ENCODE measurements at regions not wholly inside any gene's neighbourhood (a gene's known extent, or its start where the extent isn't known, plus 50 kb on each side); places are given as distances from the start of the nearest gene placed in this dataset.
"Not testable (repeated sequence)": the region's sequence is repeated elsewhere in the genome, so short reads cannot be mapped to it uniquely, and the experiment has no call there.

DNA sequence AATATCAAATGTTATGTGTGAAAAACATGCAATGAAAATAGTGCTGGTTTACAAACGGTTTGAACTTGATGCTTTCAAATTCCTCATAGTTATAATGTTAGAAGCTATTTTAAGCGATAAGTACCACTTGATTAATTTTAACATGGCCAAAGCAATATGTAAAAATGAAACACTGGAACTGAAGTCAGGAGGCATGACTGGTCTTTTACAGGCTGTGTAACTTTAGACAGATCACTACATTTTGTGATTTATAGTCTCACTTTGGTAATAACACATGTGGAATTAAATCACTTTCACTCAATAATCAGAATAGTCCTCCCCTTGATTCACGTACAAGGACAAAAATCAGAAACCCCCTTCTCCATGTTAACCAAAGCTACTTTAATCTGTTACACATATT, 482.7 kb upstream of the NECTIN3 start:
- no peak overlapping the region for H3K27ac ChIP-seq
- no peaks in the 10 kb centered on the region for H3K36me3 ChIP-seq
- no peaks in the 10 kb centered on the region for H3K4me1 ChIP-seq (replicated peaks)
- DNase-seq (ENCODE audit: low read depth in 1 of 2, low spot score in 2 of 2): no peak
- no peaks in the 10 kb centered on the region for H3K9me3 ChIP-seq (replicated peaks)
- H3K27me3 ChIP-seq (replicated peaks): no peaks in the 10 kb centered on the region
- no peak overlapping the region for H3K4me3 ChIP-seq

DNA sequence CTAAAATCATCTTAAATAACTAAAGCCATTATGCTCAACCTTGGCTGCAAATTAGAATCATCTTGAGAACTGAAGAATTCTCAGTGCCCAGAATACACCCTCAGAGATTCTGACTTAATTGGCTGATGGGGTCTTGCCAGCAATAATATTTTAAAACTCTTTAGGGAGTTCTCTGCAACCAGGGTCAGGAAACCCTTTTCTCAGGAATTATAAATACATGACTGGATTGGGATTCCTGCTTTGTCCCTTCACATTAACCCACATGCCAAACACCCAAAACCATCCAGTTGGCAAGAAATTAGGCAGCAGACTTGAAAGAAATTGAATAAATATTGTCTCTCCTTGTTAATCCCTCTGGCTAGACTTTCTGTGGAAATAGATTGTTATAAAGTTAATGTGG, 482.3 kb upstream of the NECTIN3 start:
- no peaks in the 10 kb centered on the region for H3K36me3 ChIP-seq
- H3K4me1 ChIP-seq (replicated peaks): no peaks in the 10 kb centered on the region
- H3K4me3 ChIP-seq: no peak overlapping the region
- DNase-seq (ENCODE audit: low read depth in 1 of 2, low spot score in 2 of 2): no peak
- H3K27ac ChIP-seq: no peak overlapping the region
- H3K27me3 ChIP-seq (replicated peaks): no peaks in the 10 kb centered on the region
- no peaks in the 10 kb centered on the region for H3K9me3 ChIP-seq (replicated peaks)

DNA sequence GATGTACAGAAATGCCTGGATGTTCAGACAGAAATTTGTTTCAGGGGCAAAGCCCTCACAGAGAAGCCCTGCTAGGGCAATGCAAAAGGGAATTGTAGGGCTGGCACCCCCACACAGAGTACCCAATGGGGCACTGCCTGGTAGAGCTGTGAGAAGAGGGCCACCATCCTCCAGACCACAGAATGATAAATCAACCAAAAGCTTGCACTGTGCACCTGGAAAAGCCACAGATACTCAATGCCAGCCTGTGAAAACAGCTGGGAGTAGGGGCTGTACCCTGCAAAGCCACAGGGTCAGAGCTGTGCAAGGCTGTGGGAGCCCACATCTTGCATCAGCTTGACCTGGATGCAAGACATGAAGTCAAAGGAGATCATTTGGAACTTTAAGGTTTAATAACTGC, 477.9 kb upstream of the NECTIN3 start:
- Histone ChIP-seq H3K27me3 (replicated peaks) (no peaks in the 10 kb centered on the region), H3K4me3 (no peak overlapping the region), H3K36me3 (no peaks in the 10 kb centered on the region), H3K27ac (no peak overlapping the region), H3K4me1 (replicated peaks) (peaks cover 4% of the 10 kb centered on the region), H3K9me3 (replicated peaks) (0 out of 2 replicates have a peak, but pooled peaks cover 3% of the 10 kb centered on the region)
- DNase-seq (ENCODE audit: low read depth in 1 of 2, low spot score in 2 of 2): no peak

DNA sequence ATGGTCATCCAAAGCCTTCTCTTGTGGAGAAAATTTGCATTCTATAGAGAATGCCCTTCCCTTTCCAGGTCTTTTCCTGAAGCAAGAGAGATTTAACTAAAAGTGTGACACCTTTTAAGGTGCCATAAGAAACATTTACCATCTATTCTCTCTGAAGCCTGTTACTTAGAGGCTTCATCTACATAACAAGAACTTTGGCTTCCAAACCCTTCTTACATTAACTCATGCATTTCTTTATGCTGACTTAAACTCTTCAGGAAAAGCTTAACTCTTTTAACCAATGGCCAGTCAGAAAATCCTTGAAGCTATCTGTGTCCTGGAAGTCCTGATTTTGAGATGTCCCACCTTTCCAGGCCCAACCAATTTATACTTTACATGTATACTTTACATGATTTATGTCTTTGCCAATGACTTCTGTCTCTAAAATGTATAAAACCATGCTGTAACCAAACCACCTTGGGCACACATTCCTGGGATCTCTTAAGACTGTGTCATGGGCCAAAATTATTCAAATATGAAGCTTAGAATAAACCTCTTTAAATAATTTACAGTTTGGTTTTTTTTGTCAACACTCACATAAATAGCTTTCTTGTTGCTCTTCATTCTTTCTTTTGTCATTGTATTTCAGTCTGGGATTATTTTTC, 472.6 kb upstream of the NECTIN3 start:
- peaks cover 18% of the 10 kb centered on the region for H3K4me1 ChIP-seq (replicated peaks)
- H3K4me3 ChIP-seq: no peak overlapping the region
- peak; percentile 47 to 72 for DNase-seq (ENCODE audit: low read depth in 1 of 2, low spot score in 2 of 2)
- no peaks in the 10 kb centered on the region for H3K36me3 ChIP-seq
- H3K27me3 ChIP-seq (replicated peaks): no peaks in the 10 kb centered on the region
- peak overlapping the region; percentile 67 for H3K27ac ChIP-seq
- H3K9me3 ChIP-seq (replicated peaks): 0 out of 2 replicates have a peak, but pooled peaks cover 3% of the 10 kb centered on the region

DNA sequence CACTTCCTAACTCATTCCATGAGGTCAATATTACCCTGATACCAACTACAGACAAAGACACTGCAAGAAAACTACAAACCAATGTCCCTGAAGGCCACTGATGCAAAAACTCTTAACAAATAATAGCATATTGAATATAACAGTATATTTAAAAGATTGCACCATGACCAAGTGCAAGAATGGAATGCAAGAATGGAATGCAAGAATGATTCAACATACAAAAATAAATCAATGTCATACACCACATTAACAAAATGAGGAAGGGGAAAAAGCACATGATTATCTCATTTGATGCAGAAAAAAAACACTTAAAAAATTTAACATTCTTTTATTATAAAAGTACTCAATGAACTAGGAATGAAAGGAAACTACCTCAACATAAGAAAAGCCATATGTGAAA, 463.1 kb upstream of the NECTIN3 start:
- peak in 1 of 2 experiments; percentile 19 for DNase-seq (ENCODE audit: low read depth in 1 of 2, low spot score in 2 of 2)
- Histone ChIP-seq H3K4me3 (no peak overlapping the region), H3K36me3 (no peaks in the 10 kb centered on the region), H3K27ac (no peak overlapping the region), H3K27me3 (replicated peaks) (no peaks in the 10 kb centered on the region), H3K4me1 (replicated peaks) (peaks cover 8% of the 10 kb centered on the region), H3K9me3 (replicated peaks) (no peaks in the 10 kb centered on the region)

DNA sequence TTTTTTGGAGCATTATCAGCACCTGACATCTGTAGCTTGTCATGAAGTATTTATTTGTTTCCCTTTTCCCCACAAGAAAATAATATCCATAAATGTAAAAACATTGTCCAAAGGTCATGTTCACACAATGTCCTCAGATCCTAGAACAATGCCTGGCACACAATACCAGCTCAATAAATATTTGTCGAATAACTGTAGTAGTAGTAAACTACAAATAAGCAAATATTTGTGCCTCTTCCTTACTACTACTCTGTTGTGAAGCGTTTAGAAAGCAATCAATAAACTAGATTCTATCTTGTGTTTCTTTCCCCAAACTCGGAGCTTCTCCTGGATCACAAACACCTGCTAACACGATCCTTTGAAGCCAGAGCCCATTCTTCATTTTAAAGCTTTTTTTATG, 459.6 kb upstream of the NECTIN3 start:
- Histone ChIP-seq H3K36me3 (no peaks in the 10 kb centered on the region), H3K4me3 (no peak overlapping the region), H3K4me1 (replicated peaks) (peaks cover 8% of the 10 kb centered on the region), H3K27ac (no peak overlapping the region), H3K9me3 (replicated peaks) (no peaks in the 10 kb centered on the region), H3K27me3 (replicated peaks) (no peaks in the 10 kb centered on the region)
- DNase-seq (ENCODE audit: low read depth in 1 of 2, low spot score in 2 of 2): no peak

DNA sequence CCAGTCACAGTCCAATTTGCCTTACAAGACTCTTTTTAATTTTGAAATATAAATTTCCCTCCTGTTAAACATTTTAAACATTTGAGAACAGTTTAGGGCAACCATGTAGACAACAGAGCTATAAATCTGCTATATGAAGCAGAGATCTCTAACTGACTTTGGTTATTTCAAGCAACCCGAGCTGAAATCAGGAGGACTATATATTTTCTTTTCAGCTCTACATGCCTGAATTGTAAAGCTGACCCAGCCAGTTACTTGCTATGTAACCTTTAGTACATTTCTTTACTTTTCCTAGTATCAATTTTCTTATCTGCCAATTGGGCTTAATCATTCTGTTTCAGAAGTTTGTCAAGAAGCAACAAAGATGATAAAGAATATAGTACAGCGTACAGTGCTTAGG, 457.4 kb upstream of the NECTIN3 start:
- H3K27ac ChIP-seq: no peak overlapping the region
- no peak overlapping the region for H3K4me3 ChIP-seq
- DNase-seq (ENCODE audit: low read depth in 1 of 2, low spot score in 2 of 2): no peak
- H3K9me3 ChIP-seq (replicated peaks): no peaks in the 10 kb centered on the region
- no peaks in the 10 kb centered on the region for H3K27me3 ChIP-seq (replicated peaks)
- H3K36me3 ChIP-seq: no peaks in the 10 kb centered on the region
- H3K4me1 ChIP-seq (replicated peaks): no peaks in the 10 kb centered on the region

DNA sequence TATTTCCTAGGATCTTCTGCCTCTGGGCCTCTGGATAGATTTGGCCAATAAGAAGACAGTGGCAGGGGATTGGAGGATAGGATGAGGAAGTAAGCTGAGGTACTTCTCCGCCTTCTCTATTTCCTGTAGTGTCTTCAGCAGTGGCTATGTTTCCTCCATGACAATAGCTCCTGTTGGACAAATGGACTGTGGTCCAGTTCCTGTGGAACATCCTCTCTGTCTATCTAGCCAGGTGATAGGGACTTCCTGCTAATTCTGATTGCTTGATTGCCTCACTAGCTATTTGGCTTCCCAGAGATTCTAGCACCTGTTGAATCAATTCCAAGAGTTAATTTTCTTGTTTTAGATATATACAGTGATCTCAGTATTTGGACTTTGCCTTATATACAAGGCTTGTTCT, 456.2 kb upstream of the NECTIN3 start:
- H3K27ac ChIP-seq: no peak overlapping the region
- H3K27me3 ChIP-seq (replicated peaks): no peaks in the 10 kb centered on the region
- no peaks in the 10 kb centered on the region for H3K9me3 ChIP-seq (replicated peaks)
- no peak overlapping the region for H3K4me3 ChIP-seq
- no peaks in the 10 kb centered on the region for H3K36me3 ChIP-seq
- DNase-seq (ENCODE audit: low read depth in 1 of 2, low spot score in 2 of 2): no peak
- H3K4me1 ChIP-seq (replicated peaks): no peaks in the 10 kb centered on the region

DNA sequence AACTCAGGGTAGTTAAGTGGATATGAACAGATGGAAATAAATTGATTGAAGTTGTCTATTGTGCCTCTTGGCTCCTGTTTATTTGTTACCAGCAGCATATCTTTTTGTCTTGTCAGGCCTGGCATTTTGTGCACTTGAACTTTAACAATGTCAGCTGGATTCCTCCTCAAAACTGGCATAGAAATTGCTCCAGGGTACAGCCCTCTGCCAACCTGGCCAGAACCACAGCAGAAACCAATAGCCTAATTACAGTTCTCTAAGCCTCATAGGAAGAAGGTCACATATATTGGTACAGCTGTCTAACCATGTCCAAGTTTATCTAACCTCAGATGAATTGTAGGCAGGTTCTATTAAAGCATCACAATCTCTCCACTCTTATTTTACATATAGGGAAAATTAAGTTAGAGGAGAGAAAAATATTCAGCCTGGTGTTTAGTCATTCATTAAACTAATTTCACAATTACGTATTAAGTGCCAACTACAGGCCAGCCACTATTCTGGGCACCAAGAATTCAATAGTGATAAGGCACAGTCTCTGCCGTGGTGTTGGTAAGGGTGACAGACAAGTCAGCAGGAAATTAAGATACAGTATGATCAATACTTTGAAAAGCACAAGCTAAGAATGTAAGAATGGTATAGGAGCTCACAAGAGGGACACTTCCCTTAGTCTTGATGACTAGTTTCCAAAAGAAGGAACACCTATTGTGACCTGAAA, 452.9 kb upstream of the NECTIN3 start:
- DNase-seq (ENCODE audit: low read depth in 1 of 2, low spot score in 2 of 2): no peak
- no peaks in the 10 kb centered on the region for H3K4me1 ChIP-seq (replicated peaks)
- H3K4me3 ChIP-seq: no peak overlapping the region
- H3K9me3 ChIP-seq (replicated peaks): no peaks in the 10 kb centered on the region
- H3K36me3 ChIP-seq: no peaks in the 10 kb centered on the region
- H3K27ac ChIP-seq: no peak overlapping the region
- no peaks in the 10 kb centered on the region for H3K27me3 ChIP-seq (replicated peaks)

DNA sequence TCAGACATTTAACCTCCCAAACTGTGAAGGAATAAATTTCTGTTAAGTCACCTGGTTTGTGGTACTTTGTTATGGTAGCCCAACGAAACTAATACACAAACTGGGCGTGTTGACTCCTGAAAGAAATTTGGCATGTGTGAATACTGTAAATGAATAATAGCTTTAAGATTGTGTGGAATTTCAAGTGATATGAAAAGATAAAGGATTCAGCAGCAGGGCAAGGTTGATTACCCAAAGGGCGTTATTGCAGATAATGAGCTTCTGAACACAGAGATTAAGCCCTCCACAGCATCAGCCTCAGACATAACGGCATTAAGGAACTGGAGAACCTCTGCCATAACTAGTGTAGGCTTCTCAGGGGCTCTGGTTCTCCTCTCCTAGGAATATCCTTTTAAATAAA, 451.5 kb upstream of the NECTIN3 start:
- Histone ChIP-seq H3K27ac (no peak overlapping the region), H3K27me3 (replicated peaks) (no peaks in the 10 kb centered on the region), H3K9me3 (replicated peaks) (no peaks in the 10 kb centered on the region), H3K36me3 (no peaks in the 10 kb centered on the region), H3K4me1 (replicated peaks) (no peaks in the 10 kb centered on the region), H3K4me3 (no peak overlapping the region)
- no peak for DNase-seq (ENCODE audit: low read depth in 1 of 2, low spot score in 2 of 2)

DNA sequence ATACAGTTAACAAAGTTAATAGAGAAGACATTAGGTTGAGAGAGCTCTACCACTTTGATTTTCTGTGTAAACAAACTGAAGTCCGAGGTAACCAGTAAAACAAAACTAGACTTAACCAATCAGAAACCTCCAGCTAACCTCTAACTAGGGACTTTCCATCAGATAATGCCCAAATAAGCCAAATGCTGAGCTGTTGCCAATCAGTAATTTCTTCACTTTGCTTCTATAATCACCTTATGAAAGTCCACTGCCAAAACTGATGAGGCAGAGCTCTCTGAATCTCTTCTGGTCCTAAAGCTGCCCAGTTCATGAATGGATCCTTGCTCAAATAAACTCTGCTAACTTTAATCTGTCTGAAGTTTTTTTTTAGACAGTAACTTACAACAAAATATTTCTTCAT, 448.0 kb upstream of the NECTIN3 start:
- Histone ChIP-seq H3K27me3 (replicated peaks) (no peaks in the 10 kb centered on the region), H3K4me1 (replicated peaks) (no peaks in the 10 kb centered on the region), H3K27ac (no peak overlapping the region), H3K9me3 (replicated peaks) (no peaks in the 10 kb centered on the region), H3K36me3 (no peaks in the 10 kb centered on the region), H3K4me3 (no peak overlapping the region)
- DNase-seq (ENCODE audit: low read depth in 1 of 2, low spot score in 2 of 2): no peak

DNA sequence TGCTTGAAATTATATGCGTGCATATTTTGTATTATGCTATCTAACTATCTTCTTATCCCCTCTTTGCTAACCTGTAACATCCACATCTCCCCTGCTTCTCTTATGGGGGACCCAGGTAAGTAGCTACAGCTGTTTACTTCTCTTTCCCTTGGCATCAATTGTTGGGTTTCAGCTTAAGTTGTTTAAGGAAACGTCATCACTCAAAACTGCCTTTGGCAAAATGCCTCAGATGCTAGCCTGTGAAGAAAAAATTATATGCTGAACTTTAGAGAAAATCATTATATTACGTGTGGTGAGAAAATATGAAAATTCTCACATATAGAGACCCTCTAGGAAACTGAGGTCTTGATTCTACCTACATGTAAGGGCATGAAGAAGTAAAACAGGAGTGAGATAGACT, 447.0 kb upstream of the NECTIN3 start:
- H3K27me3 ChIP-seq (replicated peaks): no peaks in the 10 kb centered on the region
- H3K4me3 ChIP-seq: no peak overlapping the region
- no peaks in the 10 kb centered on the region for H3K36me3 ChIP-seq
- H3K27ac ChIP-seq: no peak overlapping the region
- H3K9me3 ChIP-seq (replicated peaks): no peaks in the 10 kb centered on the region
- H3K4me1 ChIP-seq (replicated peaks): no peaks in the 10 kb centered on the region
- no peak for DNase-seq (ENCODE audit: low read depth in 1 of 2, low spot score in 2 of 2)

DNA sequence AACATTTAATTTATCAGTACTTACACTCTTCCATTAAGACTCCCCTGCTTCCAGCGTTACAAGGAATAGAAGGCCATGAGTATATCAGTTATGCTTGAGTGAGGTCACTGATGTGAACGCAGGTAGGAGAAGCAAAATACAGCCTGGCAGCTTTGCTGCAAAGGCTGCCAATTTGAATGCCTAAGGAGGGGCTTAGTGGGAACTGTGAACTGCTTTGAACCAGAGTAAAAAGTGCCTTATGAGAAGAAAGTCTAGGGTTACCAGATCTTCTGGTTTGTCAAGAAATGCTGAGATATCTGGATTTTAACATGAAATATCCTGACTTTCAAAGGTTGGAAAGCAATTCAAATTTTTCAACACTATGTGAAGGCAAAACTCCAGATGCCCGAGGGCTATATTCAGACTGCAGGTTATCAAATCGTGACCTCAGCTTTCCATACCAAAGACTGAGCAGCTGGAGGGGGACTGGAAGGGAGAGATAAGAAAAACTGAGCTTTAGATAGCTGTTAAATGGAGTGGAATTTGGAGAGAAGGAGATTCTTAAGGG, 446.3 kb upstream of the NECTIN3 start:
- Histone ChIP-seq H3K4me1 (replicated peaks) (no peaks in the 10 kb centered on the region), H3K36me3 (no peaks in the 10 kb centered on the region), H3K9me3 (replicated peaks) (no peaks in the 10 kb centered on the region), H3K27me3 (replicated peaks) (no peaks in the 10 kb centered on the region), H3K4me3 (no peak overlapping the region), H3K27ac (no peak overlapping the region)
- DNase-seq (ENCODE audit: low read depth in 1 of 2, low spot score in 2 of 2): no peak

DNA sequence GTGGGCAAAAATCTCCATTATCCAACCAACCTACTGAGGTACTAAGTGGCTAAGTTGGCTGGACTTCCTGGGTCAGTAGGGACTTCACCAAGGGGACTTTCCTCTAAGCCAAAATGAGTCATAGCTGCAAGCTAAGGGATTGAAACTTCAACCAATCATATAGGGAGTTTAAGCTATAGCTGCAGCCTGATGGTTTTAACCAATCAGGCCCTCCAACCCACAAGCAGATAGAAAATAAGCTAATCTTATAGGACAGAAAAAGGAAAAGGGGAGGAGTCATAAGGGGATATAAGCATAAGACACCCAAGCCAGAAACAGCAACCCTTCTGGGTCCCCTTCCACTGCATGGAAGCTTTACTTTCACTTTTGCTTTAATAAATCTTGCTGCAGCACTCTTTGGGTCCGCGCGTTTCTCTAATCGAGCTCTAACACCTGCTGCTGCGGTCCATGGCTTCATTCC, 444.9 kb upstream of the NECTIN3 start:
- H3K4me1 ChIP-seq (replicated peaks); H3K4me3 ChIP-seq; H3K36me3 ChIP-seq; H3K9me3 ChIP-seq (replicated peaks); H3K27me3 ChIP-seq (replicated peaks); H3K27ac ChIP-seq: not testable (repeated sequence)
- DNase-seq (ENCODE audit: low read depth in 1 of 2, low spot score in 2 of 2): peak in 1 of 2 experiments; percentile 1
